AG04450 (cell line): ENCODE measurements at regions not wholly inside any gene's neighbourhood (a gene's known extent, or its start where the extent isn't known, plus 50 kb on each side); places are given as distances from the start of the nearest gene placed in this dataset.

Experiments used
- CTCF ChIA-PET: fragments of 300-600, 350-600 bp; formaldehyde crosslinking; extraction: SDS; loops from one replicate; lab custom pipeline; 2022; ENCODE audit warnings: antibody characterized with exemption, inconsistent platforms; lab: Charles Lee
- POLR2A ChIA-PET: fragments of 350-600 bp; formaldehyde crosslinking; extraction: SDS; loops from one replicate; lab custom pipeline; 2021; ENCODE audit warnings: antibody characterized with exemption, inconsistent platforms; lab: Yijun Ruan, JAX
- DNase-seq: peaks from one replicate; pipeline ENCODE4 v3.0.0-alpha.2; 2011; ENCODE audit warnings: low read depth, low spot score
- H3K27ac ChIP-seq: one replicate; pipeline ENCODE4 v1.5.1; 2012; ENCODE audit warnings: low read depth, low read length, control low read depth
- H3K27me3 ChIP-seq: one replicate; pipeline ENCODE4 v1.6.0; 2012; ENCODE audit warnings: low read length; ENCODE audit not compliant: control insufficient read depth, insufficient read depth
- H3K4me3 ChIP-seq: 2 replicates; pipeline ENCODE4 v1.5.1; 2011; ENCODE audit warnings: mild to moderate bottlenecking, low read depth, low read length, control low read depth
- H3K9me3 ChIP-seq: 2 replicates; pipeline ENCODE4 v1.5.1; 2012; ENCODE audit warnings: low read length; ENCODE audit not compliant: control insufficient read depth, insufficient read depth
- TF ChIP-seq, protein P1 (sequence below): IDR thresholded peaks from 2 replicates; pipeline ENCODE4 v1.5.1; 2011; ENCODE audit warnings: low read depth, low read length, control low read depth, inconsistent platforms

DNA sequence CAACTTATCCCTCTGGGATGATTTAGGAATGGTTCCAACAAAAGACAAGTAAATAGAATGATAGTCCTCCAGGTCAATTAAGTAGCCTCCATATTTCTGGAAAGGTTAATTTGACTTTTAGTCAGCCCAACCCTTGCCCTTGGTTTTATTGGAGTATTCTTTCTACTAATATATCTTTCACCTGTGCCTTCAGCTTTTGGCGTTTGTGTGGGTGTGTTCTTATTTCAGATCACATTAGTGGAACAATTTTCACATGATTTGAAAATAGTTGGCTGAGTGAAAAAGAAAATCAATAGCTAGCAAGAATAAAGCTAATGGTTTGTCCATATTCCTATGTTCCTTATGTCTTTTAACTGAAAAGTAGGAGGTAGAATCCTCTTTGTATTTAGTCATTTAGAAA, 239.6 kb upstream of the SGK1 start:
- no peak for DNase-seq
- H3K27me3 ChIP-seq = no peaks in the 10 kb centered on the region
- H3K27ac ChIP-seq = no peak overlapping the region
- POLR2A ChIA-PET = no interaction called here
- H3K9me3 ChIP-seq = no peaks in the 10 kb centered on the region
- CTCF ChIA-PET = no interaction called here
- TF ChIP-seq, protein P1, sequence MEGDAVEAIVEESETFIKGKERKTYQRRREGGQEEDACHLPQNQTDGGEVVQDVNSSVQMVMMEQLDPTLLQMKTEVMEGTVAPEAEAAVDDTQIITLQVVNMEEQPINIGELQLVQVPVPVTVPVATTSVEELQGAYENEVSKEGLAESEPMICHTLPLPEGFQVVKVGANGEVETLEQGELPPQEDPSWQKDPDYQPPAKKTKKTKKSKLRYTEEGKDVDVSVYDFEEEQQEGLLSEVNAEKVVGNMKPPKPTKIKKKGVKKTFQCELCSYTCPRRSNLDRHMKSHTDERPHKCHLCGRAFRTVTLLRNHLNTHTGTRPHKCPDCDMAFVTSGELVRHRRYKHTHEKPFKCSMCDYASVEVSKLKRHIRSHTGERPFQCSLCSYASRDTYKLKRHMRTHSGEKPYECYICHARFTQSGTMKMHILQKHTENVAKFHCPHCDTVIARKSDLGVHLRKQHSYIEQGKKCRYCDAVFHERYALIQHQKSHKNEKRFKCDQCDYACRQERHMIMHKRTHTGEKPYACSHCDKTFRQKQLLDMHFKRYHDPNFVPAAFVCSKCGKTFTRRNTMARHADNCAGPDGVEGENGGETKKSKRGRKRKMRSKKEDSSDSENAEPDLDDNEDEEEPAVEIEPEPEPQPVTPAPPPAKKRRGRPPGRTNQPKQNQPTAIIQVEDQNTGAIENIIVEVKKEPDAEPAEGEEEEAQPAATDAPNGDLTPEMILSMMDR = no peak
- no peak overlapping the region for H3K4me3 ChIP-seq

DNA sequence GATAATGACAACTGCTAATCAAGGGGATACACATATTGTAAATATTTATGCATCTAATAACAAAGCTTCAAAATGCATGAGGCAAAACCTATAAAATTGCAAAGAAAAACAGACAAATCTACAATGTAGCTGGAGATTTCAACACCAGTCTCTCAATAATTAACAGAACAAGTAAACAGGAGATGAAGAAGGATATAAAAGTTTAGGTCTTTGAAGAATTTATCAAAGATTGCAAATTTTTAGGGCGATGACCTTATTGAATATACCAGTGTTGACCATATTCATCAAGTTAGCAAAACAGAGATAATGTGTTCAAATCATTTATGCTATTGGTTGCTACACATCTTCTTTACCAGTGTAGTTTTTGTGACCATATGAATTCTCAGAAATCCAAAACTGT, 237.8 kb upstream of the SGK1 start:
- ChIA-PET CTCF (no interaction called here), POLR2A (no interaction called here)
- no peaks in the 10 kb centered on the region for H3K9me3 ChIP-seq
- H3K4me3 ChIP-seq = no peak overlapping the region
- H3K27me3 ChIP-seq = no peaks in the 10 kb centered on the region
- DNase-seq = no peak
- TF ChIP-seq, protein P1 = no peak
- no peak overlapping the region for H3K27ac ChIP-seq

DNA sequence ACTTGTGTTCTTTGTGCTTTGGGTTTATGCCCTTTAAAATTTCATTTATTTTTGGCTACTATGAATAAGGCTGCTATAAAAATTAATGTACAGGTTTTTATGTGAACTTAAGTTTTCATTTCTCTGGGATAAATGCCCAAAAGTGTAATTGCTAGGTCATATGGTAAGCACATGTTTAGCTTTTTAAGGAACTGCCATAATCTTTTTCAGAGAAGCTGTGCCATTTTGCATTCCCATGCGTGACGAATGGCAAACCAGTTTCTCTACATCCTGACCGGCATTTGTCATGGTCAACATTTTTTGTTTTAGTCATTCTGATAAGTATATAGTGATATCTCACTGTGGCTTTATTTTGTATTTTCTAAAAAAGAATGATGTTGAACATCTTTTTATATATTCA, 236.0 kb upstream of the SGK1 start:
- CTCF ChIA-PET = no interaction called here
- Histone ChIP-seq H3K27me3 (no peaks in the 10 kb centered on the region), H3K4me3 (no peak overlapping the region), H3K9me3 (no peaks in the 10 kb centered on the region), H3K27ac (no peak overlapping the region)
- no peak for DNase-seq
- POLR2A ChIA-PET = no interaction called here
- TF ChIP-seq, protein P1 = no peak

DNA sequence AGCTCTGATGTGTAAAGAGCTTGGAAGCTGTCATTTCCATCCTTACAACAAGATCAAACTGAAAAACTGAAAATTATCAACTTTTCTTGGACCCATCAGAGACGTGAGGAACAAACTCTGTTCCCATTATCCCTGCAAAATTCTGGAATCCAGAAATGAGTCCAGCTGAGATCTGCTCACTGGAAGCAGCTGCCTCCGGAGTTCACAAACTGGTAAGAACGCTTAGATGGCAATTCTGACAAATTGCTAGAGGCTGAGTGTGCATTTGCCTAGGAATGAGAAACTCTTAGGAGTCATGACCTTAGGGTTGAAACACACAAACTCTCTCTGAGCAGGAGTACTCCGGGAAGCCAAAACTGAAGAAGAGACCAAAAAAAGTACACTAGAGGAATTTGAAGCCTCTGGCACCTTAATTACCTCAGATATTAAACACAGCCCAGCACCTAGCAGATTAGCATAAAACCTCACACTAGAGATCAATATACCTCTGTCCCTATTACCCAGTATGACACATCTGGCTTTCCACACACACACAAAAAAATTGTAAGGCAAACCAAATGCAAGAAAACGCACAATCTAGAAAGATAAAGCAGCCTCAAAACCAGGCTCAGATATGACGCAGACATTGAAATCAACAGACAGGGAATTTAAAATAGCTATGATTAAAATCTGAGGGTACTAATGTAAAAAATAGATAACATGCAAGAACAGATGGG, 233.5 kb upstream of the SGK1 start:
- peak overlapping the region; percentile 59 for H3K27ac ChIP-seq
- peak; percentile 76 for DNase-seq
- H3K27me3 ChIP-seq = no peaks in the 10 kb centered on the region
- CTCF ChIA-PET = interaction anchor here (1.0 to 1.5 kb wide), 4 partner anchors 14 to 389 kb away, joined by 3 to 4 read pairs (median 4); no protein-coding TSS in a partner anchor
- POLR2A ChIA-PET = interaction anchor here (0.8 kb wide), 1 partner anchor 261 kb away, joined by 3 read pairs; no protein-coding TSS in a partner anchor
- H3K4me3 ChIP-seq = peak overlapping the region; percentile 15
- no peaks in the 10 kb centered on the region for H3K9me3 ChIP-seq
- TF ChIP-seq, protein P1 = no peak

DNA sequence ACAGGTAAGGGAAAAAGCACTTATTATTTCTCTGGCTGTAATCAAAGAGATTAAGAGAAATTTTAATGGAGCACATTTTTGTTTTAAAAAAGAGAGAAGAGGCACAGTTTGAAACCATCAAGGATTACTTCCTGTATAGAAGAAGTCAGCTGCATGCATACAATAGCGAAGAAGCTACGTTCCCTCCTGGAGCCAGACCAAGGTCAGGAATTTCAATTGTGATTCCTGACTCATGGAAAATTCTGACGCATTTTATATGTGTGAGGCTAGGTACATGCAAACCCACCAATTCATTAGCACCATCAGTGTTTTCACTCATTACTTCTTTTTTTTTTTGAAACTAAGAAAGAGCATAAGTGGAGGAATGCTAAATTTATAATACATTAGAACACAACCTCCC, 232.7 kb upstream of the SGK1 start:
- ChIA-PET CTCF (interaction anchor here (1.0 to 1.5 kb wide), 4 partner anchors 14 to 390 kb away, joined by 3 to 4 read pairs (median 4); no protein-coding TSS in a partner anchor), POLR2A (interaction anchor here (0.7 to 0.8 kb wide), 3 partner anchors 46 to 261 kb away, joined by 3 read pairs; no protein-coding TSS in a partner anchor)
- H3K27me3 ChIP-seq = no peaks in the 10 kb centered on the region
- no peak overlapping the region for H3K4me3 ChIP-seq
- H3K27ac ChIP-seq = no peak overlapping the region
- peak; percentile 27 for DNase-seq
- TF ChIP-seq, protein P1 = no peak
- H3K9me3 ChIP-seq = no peaks in the 10 kb centered on the region
